Pulmonary artery endothelial cell (primary cell): ENCODE measurements at regions not wholly inside any gene's neighbourhood (a gene's known extent, or its start where the extent isn't known, plus 50 kb on each side); places are given as distances from the start of the nearest gene placed in this dataset.
"Not testable (repeated sequence)": the region's sequence is repeated elsewhere in the genome, so short reads cannot be mapped to it uniquely, and the experiment has no call there.

ENCODE experiments used
- DNase-seq: peaks from one replicate; pipeline ENCODE4 v3.0.0-alpha.2; 2011; ENCODE audit warnings: low read depth, low spot score

GRCh38 chr6:85285934-85286333 lies 163.9 kb upstream of the NT5E start:
- DNase-seq: no peak

- no peak for DNase-seq
Observed at GRCh38 chr6:85285114-85285513, 164.8 kb upstream of the NT5E start.

- no peak for DNase-seq
Observed at GRCh38 chr6:85283436-85283835, 166.4 kb upstream of the NT5E start.

GRCh38 chr6:85278466-85279035 lies 171.3 kb upstream of the NT5E start:
- no peak for DNase-seq

GRCh38 chr6:85276026-85276425 lies 173.9 kb upstream of the NT5E start:
- DNase-seq: not testable (repeated sequence)

- no peak for DNase-seq
Observed at GRCh38 chr6:85275338-85275985, 174.4 kb upstream of the NT5E start.

- DNase-seq: no peak
Observed at GRCh38 chr6:85273870-85274269, 176.0 kb upstream of the NT5E start.

GRCh38 chr6:85273046-85273445 lies 176.8 kb upstream of the NT5E start:
- no peak for DNase-seq

GRCh38 chr6:85272592-85272991 lies 177.3 kb upstream of the NT5E start:
- no peak for DNase-seq

GRCh38 chr6:85262621-85263020 lies 187.3 kb upstream of the NT5E start:
- no peak for DNase-seq

GRCh38 chr6:85261271-85261670 lies 188.6 kb upstream of the NT5E start:
- DNase-seq: no peak

GRCh38 chr6:85255661-85256060 lies 194.2 kb upstream of the NT5E start:
- DNase-seq: no peak

- DNase-seq: no peak
Observed at GRCh38 chr6:85252552-85252951, 197.3 kb upstream of the NT5E start.

- DNase-seq: no peak
Observed at GRCh38 chr6:85252085-85252484, 197.8 kb upstream of the NT5E start.

- no peak for DNase-seq
Observed at GRCh38 chr6:85251300-85251699, 198.6 kb upstream of the NT5E start.

GRCh38 chr6:85250586-85251220 lies 199.2 kb upstream of the NT5E start:
- DNase-seq: peak; percentile 19

- no peak for DNase-seq
Observed at GRCh38 chr6:85245004-85245403, 204.9 kb upstream of the NT5E start.

GRCh38 chr6:85241498-85242052 lies 208.3 kb upstream of the NT5E start:
- no peak for DNase-seq

GRCh38 chr6:85240787-85241385 lies 209.0 kb upstream of the NT5E start:
- DNase-seq: no peak

- DNase-seq: no peak
Observed at GRCh38 chr6:85237478-85237877, 212.4 kb upstream of the NT5E start.

- DNase-seq: no peak
Observed at GRCh38 chr6:85236636-85237035, 213.2 kb upstream of the NT5E start.

GRCh38 chr6:85227345-85227744 lies 222.5 kb upstream of the NT5E start:
- not testable (repeated sequence) for DNase-seq
